ENCODE measurements at regions not wholly inside any gene's neighbourhood (a gene's known extent, or its start where the extent isn't known, plus 50 kb on each side); places are given as distances from the start of the nearest gene placed in this dataset.

DNA sequence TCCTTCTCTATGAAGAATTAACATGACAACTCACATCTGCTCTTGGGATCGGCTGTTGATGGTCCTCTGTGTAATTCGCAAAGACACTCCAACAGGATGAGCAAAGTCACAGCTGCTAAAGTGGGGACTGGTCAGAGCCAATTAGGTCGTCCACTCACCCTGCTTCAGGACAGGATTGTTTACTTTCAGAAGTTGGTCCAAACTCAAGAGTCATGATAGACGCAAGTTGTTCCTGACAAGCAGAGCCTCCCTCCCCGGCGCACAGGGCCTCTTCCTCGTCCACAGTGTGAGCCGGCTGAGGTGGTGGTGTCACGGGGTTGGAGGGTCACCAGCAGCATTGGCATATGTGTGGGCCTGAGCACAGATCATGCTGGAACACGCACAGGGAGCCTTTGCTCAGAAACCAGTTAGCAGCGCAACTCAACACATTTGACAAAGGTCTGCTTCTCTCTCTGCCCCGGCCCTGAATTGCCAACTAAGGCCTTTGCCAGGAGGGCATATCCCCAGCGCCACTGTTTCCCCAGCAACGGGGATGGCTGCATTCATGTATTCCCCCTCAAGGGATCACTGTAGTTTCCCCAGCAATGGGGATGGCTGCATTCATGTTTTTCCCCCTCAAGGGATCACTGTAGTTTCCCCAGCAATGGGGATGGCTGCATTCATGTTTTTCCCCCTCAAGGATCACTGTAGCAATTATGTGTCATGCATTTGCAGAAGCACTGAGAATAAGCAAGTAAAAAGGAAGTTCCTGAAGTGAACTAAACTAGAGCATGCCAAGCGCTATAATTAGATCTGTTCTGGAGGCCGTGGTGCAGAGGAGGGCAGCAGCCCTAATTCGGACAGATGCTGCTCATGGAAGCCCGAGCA, 111.7 kb downstream of the THBS2 start:
- no peak for TF ChIP-seq FOS (IDR thresholded peaks at IDR 0.05; ENCODE audit: low read depth, low read length)
- no peak for TF ChIP-seq CTCF (conservative IDR thresholded peaks at IDR 0.05; ENCODE audit: low read depth, low read length)
- TF ChIP-seq POLR2A (IDR thresholded peaks at IDR 0.05; ENCODE audit: low read depth, low read length), result no peak
- no peak for TF ChIP-seq SMC3 (IDR thresholded peaks at IDR 0.05; ENCODE audit: low read depth, low read length)
- no peak for TF ChIP-seq RAD21 (IDR thresholded peaks at IDR 0.05; ENCODE audit: low read length)
- TF ChIP-seq, protein P1, sequence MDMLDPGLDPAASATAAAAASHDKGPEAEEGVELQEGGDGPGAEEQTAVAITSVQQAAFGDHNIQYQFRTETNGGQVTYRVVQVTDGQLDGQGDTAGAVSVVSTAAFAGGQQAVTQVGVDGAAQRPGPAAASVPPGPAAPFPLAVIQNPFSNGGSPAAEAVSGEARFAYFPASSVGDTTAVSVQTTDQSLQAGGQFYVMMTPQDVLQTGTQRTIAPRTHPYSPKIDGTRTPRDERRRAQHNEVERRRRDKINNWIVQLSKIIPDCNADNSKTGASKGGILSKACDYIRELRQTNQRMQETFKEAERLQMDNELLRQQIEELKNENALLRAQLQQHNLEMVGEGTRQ (IDR thresholded peaks at IDR 0.05; ENCODE audit: low read depth, low read length), result no peak
- no peak for TF ChIP-seq CEBPB (IDR thresholded peaks at IDR 0.05; ENCODE audit: low read depth, low read length)
- TF ChIP-seq MAFK (IDR thresholded peaks at IDR 0.05; ENCODE audit: low read depth, low read length), result no peak
- TF ChIP-seq CHD1 (IDR thresholded peaks at IDR 0.05; ENCODE audit: low read depth, low read length), result no peak
- TF ChIP-seq RCOR1 (IDR thresholded peaks at IDR 0.05; ENCODE audit: insufficient replicate concordance, low read length), result no peak
- no peak for TF ChIP-seq BHLHE40 (IDR thresholded peaks at IDR 0.05; ENCODE audit: low read depth, low read length)
